Adrenal gland (tissue), 9 donors: ENCODE measurements at regions not wholly inside any gene's neighbourhood (a gene's known extent, or its start where the extent isn't known, plus 50 kb on each side); places are given as distances from the start of the nearest gene placed in this dataset.

Experiments
- DNase-seq, 7 donors: peaks; one replicate each; pipeline ENCODE4 v3.0.0-alpha.2; 2019 to 2020
- H3K27ac ChIP-seq, 5 donors: fragments of 200-600 bp; sonication (generic) in 4 of 5; 1 replicate in 3 of 5; 2 replicates in 2 of 5; pipeline versions ENCODE4 v1.5.1 to v1.8.0; 2016 to 2020; ENCODE audit warnings: mild to moderate bottlenecking in 1 of 5
- H3K27me3 ChIP-seq: fragments of 200-600 bp; 2 replicates; pipeline ENCODE4 v1.8.0; 2021
- H3K36me3 ChIP-seq, 2 donors: fragments of 200-600 bp; replicated peaks in 1 of 2; 1 replicate in 1 of 2; 2 replicates in 1 of 2; pipeline versions ENCODE4 v1.5.1 to v1.8.0; 2018 to 2022
- H3K4me1 ChIP-seq, 2 donors: fragments of 200-600 bp; replicated peaks in 1 of 2; 1 replicate in 1 of 2; 2 replicates in 1 of 2; pipeline versions ENCODE4 v1.5.1 to v1.8.0; 2018 to 2021
- H3K4me3 ChIP-seq, 4 donors: fragments of 200-600 bp; sonication (generic) in 3 of 4; one replicate each; pipeline ENCODE4 v1.5.1; 2016 to 2018
- H3K9me3 ChIP-seq, 3 donors: fragments of 200-600 bp; sonication (generic) in 1 of 3; replicated peaks in 1 of 3; 1 replicate in 2 of 3; 2 replicates in 1 of 3; pipeline versions ENCODE4 v1.5.1 to v1.8.0; 2016 to 2021
- CTCF ChIP-seq, 6 experiments: fragments of 450-650 bp in 4 of 6; fragments of 200-600 bp in 2 of 6; sonication (generic) in 1 of 6; IDR thresholded peaks; 1 replicate in 5 of 6; 2 replicates in 1 of 6; pipeline versions ENCODE4 v1.5.1 to v1.8.0; 2016 to 2021; ENCODE audit warnings: antibody characterized with exemption in 6 of 6, mild to moderate bottlenecking in 2 of 6, moderate library complexity in 1 of 6
- POLR2A ChIP-seq, 2 donors: fragments of 450-650 bp; IDR thresholded peaks; one replicate each; pipeline ENCODE4 v1.6.1; 2017; ENCODE audit warnings: antibody characterized with exemption in 2 of 2, mild to moderate bottlenecking in 2 of 2, moderate library complexity in 1 of 2
- WGBS, 4 donors: extraction: QIAGEN DNeasy Blood & Tissue Kit in 2 of 4; methylation state at CpG; one replicate each; pipeline versions ENCODE4 v1.1.5 to v1.1.7; 2013 to 2017; 5-methylcytosine and 5-hydroxymethylcytosine counted together
- intact Hi-C, 2 donors: fragments of 100-400 bp; cut with DNase I; formaldehyde crosslinking; loops; one replicate each; pipeline versions ENCODE4 v1.14.1 to v1.15.0; 2022 to 2023
- donor health status: healthy with polysubstance abuse.
- donor health status: Bipolar disorder and iron deficiency.
- donor health status: DM: yes; HTN: yes; CAD: no.
- donor health status: DM: no; HTN: no; CAD: no.
- donor health status: DM: no; HTN: no; CAD: no.

- H3K4me1 ChIP-seq = no peaks in the 10 kb centered on the region
- intact Hi-C loops = no loop called here
- H3K9me3 ChIP-seq = no peaks in the 10 kb centered on the region
- H3K36me3 ChIP-seq = no peaks in the 10 kb centered on the region
- TF ChIP-seq CTCF (IDR thresholded peaks at IDR 0.05) = no peak
- TF ChIP-seq POLR2A (IDR thresholded peaks at IDR 0.05) = no peak
- H3K27me3 ChIP-seq = no peaks in the 10 kb centered on the region
- no peak overlapping the region for H3K27ac ChIP-seq
- no peak for DNase-seq
- H3K4me3 ChIP-seq = no peak overlapping the region
- WGBS, 4 donors = 66 to 75% (median 67%) methylated on average over 2 of the region's 2 CpGs
Observed at GRCh38 chr14:98682726-98683125, 589.3 kb downstream of the BCL11B start.

GRCh38 chr14:98684468-98684867 lies 587.5 kb downstream of the BCL11B start:
- Histone ChIP-seq H3K36me3 (no peaks in the 10 kb centered on the region), H3K9me3 (no peaks in the 10 kb centered on the region), H3K27ac (no peak overlapping the region), H3K27me3 (no peaks in the 10 kb centered on the region), H3K4me3 (no peak overlapping the region), H3K4me1 (no peaks in the 10 kb centered on the region)
- WGBS, 4 donors = 79 to 90% (median 85%) methylated on average over 4 of the region's 4 CpGs
- intact Hi-C loops = no loop called here
- TF ChIP-seq CTCF (IDR thresholded peaks at IDR 0.05) = no peak
- TF ChIP-seq POLR2A (IDR thresholded peaks at IDR 0.05) = no peak
- no peak for DNase-seq

GRCh38 chr14:98685725-98686124 lies 586.3 kb downstream of the BCL11B start:
- intact Hi-C loops = no loop called here
- no peaks in the 10 kb centered on the region for H3K36me3 ChIP-seq
- H3K27ac ChIP-seq = no peak overlapping the region
- no peaks in the 10 kb centered on the region for H3K27me3 ChIP-seq
- H3K4me1 ChIP-seq = no peaks in the 10 kb centered on the region
- no peak for TF ChIP-seq CTCF (IDR thresholded peaks at IDR 0.05)
- TF ChIP-seq POLR2A (IDR thresholded peaks at IDR 0.05) = no peak
- H3K9me3 ChIP-seq = no peaks in the 10 kb centered on the region
- DNase-seq = no peak
- 71 to 84% (median 81%) methylated on average over 5 to 6 of the region's 6 CpGs for WGBS, 4 donors
- no peak overlapping the region for H3K4me3 ChIP-seq

- TF ChIP-seq CTCF (IDR thresholded peaks at IDR 0.05) (no peak), POLR2A (IDR thresholded peaks at IDR 0.05) (no peak)
- no peak for DNase-seq
- Histone ChIP-seq H3K4me1 (no peaks in the 10 kb centered on the region), H3K9me3 (no peaks in the 10 kb centered on the region), H3K36me3 (no peaks in the 10 kb centered on the region), H3K27me3 (no peaks in the 10 kb centered on the region), H3K4me3 (no peak overlapping the region), H3K27ac (no peak overlapping the region)
- intact Hi-C loops = no loop called here
- 75 to 94% (median 85%) methylated on average over 3 of the region's 3 CpGs for WGBS, 4 donors
Observed at GRCh38 chr14:98688446-98688845, 583.6 kb downstream of the BCL11B start.
